D721Med (cell line): ENCODE measurements at regions not wholly inside any gene's neighbourhood (a gene's known extent, or its start where the extent isn't known, plus 50 kb on each side); places are given as distances from the start of the nearest gene placed in this dataset.
"Not testable (repeated sequence)": the region's sequence is repeated elsewhere in the genome, so short reads cannot be mapped to it uniquely, and the experiment has no call there.

ENCODE experiments used
- DNase-seq: peaks from one replicate; pipeline ENCODE4 v3.0.0; 2011; ENCODE audit warnings: low spot score; ENCODE audit not compliant: insufficient read length
- FAIRE-seq: peaks from 2 replicates; lab custom pipeline; 2011; peaks lifted over from hg19 to GRCh38; lab: Jason Lieb, UNC
- TF ChIP-seq, protein P1 (sequence below): IDR thresholded peaks from 2 replicates; pipeline ENCODE4 v1.5.1; 2012; ENCODE audit warnings: mild to moderate bottlenecking, control low read depth; ENCODE audit not compliant: insufficient read depth; ENCODE audit errors: missing control alignments

DNA sequence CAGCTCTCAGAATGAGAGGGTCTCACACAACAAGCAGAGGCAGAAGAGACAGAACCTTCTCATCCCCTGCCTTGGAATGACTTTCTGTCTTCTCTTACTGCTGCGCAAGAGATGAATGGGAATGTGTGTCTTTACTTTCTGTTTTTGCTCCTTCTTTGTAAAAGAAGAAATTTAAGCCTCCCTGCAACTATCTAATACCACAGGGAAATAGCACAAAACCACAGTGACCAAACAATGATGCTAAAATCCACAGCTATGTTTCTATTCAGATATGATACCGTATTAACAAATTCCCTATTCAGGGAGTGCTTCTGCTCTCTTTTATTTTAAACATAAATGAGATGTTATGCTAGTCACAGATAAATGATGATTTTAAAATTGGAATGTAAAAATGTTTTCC is 173.8 kb upstream of the RAI2 start:
- TF ChIP-seq, protein P1, sequence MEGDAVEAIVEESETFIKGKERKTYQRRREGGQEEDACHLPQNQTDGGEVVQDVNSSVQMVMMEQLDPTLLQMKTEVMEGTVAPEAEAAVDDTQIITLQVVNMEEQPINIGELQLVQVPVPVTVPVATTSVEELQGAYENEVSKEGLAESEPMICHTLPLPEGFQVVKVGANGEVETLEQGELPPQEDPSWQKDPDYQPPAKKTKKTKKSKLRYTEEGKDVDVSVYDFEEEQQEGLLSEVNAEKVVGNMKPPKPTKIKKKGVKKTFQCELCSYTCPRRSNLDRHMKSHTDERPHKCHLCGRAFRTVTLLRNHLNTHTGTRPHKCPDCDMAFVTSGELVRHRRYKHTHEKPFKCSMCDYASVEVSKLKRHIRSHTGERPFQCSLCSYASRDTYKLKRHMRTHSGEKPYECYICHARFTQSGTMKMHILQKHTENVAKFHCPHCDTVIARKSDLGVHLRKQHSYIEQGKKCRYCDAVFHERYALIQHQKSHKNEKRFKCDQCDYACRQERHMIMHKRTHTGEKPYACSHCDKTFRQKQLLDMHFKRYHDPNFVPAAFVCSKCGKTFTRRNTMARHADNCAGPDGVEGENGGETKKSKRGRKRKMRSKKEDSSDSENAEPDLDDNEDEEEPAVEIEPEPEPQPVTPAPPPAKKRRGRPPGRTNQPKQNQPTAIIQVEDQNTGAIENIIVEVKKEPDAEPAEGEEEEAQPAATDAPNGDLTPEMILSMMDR, result no peak
- DNase-seq (no peak), FAIRE-seq (no peak)

GRCh38 chrX:18034504-18034903 is 173.4 kb upstream of the RAI2 start:
- TF ChIP-seq, protein P1, result no peak
- DNase-seq (no peak), FAIRE-seq (no peak)

GRCh38 chrX:18032486-18033221 is 171.6 kb upstream of the RAI2 start:
- FAIRE-seq (no peak), DNase-seq (no peak)
- TF ChIP-seq, protein P1, result no peak

DNA sequence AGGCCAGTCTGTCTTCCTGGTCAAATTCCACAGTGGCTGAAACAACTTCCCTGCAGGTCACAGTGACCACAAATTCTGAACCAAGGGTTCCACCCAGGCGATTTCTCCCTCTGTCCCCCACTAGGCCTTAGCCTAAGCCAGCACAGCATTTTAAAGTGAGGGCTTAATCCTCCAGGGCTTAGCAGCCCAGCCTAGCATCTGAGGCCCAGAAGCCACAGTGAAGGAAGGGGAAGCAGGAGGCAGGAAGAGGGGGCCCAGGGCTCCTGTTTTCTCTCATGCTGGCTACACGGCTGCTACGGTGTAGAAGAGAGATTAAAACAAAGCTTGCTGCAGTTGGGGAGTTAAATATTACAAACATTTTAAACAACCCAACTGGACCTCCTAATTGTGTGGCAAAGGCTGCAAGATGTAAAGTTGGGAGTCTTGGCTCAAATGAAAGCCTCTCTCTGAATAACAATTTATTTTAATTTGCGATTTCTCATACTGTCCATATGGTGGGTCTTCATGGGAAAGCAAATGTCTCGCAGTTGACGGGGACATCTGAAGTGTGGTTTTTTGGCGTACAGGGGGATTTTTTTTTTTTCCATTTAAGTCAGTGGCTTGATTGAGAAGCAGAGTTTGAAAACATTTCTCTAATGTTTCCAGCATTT is 170.8 kb upstream of the RAI2 start:
- no peak for FAIRE-seq
- TF ChIP-seq, protein P1, result no peak
- DNase-seq, result no peak

- FAIRE-seq, DNase-seq: not testable (repeated sequence)
These were observed 169.6 kb upstream of the RAI2 start for GRCh38 chrX:18030656-18031055.

DNA sequence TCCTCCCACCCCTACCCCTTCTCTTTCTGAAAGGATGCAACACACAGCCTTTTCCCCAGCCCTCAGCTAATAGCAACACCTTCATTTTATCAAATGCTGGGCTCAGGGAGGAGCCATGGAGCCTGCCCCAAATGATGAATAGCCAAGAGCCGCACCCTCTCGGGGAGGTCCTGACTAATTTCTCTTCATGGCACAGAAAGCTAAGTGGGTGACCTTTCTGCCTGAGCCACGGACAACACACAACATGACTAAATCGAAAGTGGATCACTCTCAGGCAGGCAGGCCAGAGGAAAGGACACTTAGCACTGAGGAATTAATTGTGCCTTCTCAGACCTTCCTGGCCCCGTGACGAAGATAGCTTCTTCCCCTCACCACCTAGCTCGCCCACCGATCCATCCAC is 165.1 kb upstream of the RAI2 start:
- TF ChIP-seq, protein P1, result no peak
- DNase-seq (no peak), FAIRE-seq (no peak)

- FAIRE-seq, result no peak
- TF ChIP-seq, protein P1, result no peak
- no peak for DNase-seq
These were observed 156.3 kb upstream of the RAI2 start for GRCh38 chrX:18017411-18017810.
